GM23338 (cell line): ENCODE measurements at regions not wholly inside any gene's neighbourhood (a gene's known extent, or its start where the extent isn't known, plus 50 kb on each side); places are given as distances from the start of the nearest gene placed in this dataset.
A peak's percentile ranks its signal among the peaks of the same experiment; 100 is the strongest.

ENCODE experiments used
- ATAC-seq: fragments of 200-7000 bp; cut with Tn5 transposase; 3 replicates; pipeline ENCODE4 v1.9.1; 2020
- DNase-seq: peaks from one replicate; pipeline ENCODE4 v3.0.0-alpha.2; 2015; ENCODE audit warnings: low spot score
- H2AFZ ChIP-seq: fragments of 200-600 bp; sonication (generic); 2 replicates; pipeline ENCODE4 v1.8.0; 2016; ENCODE audit warnings: antibody characterized with exemption, mild to moderate bottlenecking, moderate library complexity
- H3F3A ChIP-seq: fragments of 200-600 bp; sonication (generic); replicated peaks from 2 replicates; pipeline ENCODE4 v1.8.0; 2017; ENCODE audit warnings: antibody characterized with exemption, mixed run types, low read depth
- H3K27ac ChIP-seq: fragments of 200-600 bp; sonication (generic); 2 replicates; pipeline ENCODE4 v1.6.1; 2016; ENCODE audit warnings: low read depth
- H3K27me3 ChIP-seq: fragments of 200-600 bp; sonication (generic); 2 replicates; pipeline ENCODE4 v1.8.0; 2016; ENCODE audit warnings: mild to moderate bottlenecking, mixed run types, moderate library complexity; ENCODE audit not compliant: insufficient read depth
- H3K36me3 ChIP-seq: fragments of 200-600 bp; sonication (generic); 2 replicates; pipeline ENCODE4 v1.8.0; 2016; ENCODE audit warnings: mild to moderate bottlenecking; ENCODE audit not compliant: insufficient read depth
- H3K4me1 ChIP-seq: fragments of 200-600 bp; sonication (generic); 2 replicates; pipeline ENCODE4 v1.8.0; 2016; ENCODE audit warnings: mild to moderate bottlenecking, moderate library complexity; ENCODE audit not compliant: insufficient read depth
- H3K4me2 ChIP-seq: fragments of 200-600 bp; sonication (generic); 2 replicates; pipeline ENCODE4 v1.7.1; 2017; ENCODE audit warnings: mixed run types
- H3K4me3 ChIP-seq: fragments of 200-600 bp; sonication (generic); 2 replicates; pipeline ENCODE4 v1.6.1; 2016; ENCODE audit warnings: mixed run types
- H3K79me2 ChIP-seq: fragments of 200-600 bp; sonication (generic); replicated peaks from 2 replicates; pipeline ENCODE4 v1.8.0; 2017; ENCODE audit warnings: mild to moderate bottlenecking; ENCODE audit not compliant: insufficient read depth
- H3K9me2 ChIP-seq: fragments of 200-600 bp; sonication (generic); 2 replicates; pipeline ENCODE4 v1.8.0; 2017; ENCODE audit not compliant: insufficient read depth
- H4K20me1 ChIP-seq: fragments of 200-600 bp; sonication (generic); replicated peaks from 2 replicates; pipeline ENCODE4 v1.8.0; 2017; ENCODE audit warnings: mild to moderate bottlenecking; ENCODE audit not compliant: insufficient read depth
- H3K27ac Mint-ChIP-seq: 2 replicates; pipeline ENCODE4 v1.8.0; 2020; ENCODE audit warnings: inconsistent platforms, mild to moderate bottlenecking, moderate library complexity, mixed read lengths
- H3K27me3 Mint-ChIP-seq: 3 replicates; pipeline ENCODE4 v1.8.0; 2022; ENCODE audit warnings: low read depth, mild to moderate bottlenecking, moderate library complexity, mixed read lengths, inconsistent platforms; ENCODE audit not compliant: insufficient read depth, poor library complexity
- H3K36me3 Mint-ChIP-seq: 3 replicates; pipeline ENCODE4 v1.8.0; 2021; ENCODE audit warnings: low read depth, mild to moderate bottlenecking, inconsistent platforms, moderate library complexity, mixed read lengths
- H3K4me1 Mint-ChIP-seq: 3 replicates; pipeline ENCODE4 v1.8.0; 2020; ENCODE audit warnings: mild to moderate bottlenecking, inconsistent platforms, mixed read lengths
- H3K4me3 Mint-ChIP-seq: 3 replicates; pipeline ENCODE4 v1.8.0; 2021; ENCODE audit warnings: moderate library complexity, mild to moderate bottlenecking, inconsistent platforms, mixed read lengths
- H3K9me3 Mint-ChIP-seq: 3 replicates; pipeline ENCODE4 v1.8.0; 2020; ENCODE audit warnings: moderate library complexity, mild to moderate bottlenecking, inconsistent platforms, mixed read lengths
- CREB1 ChIP-seq: fragments of 250-450 bp; sonication (Bioruptor Pico); IDR thresholded peaks from 2 replicates; pipeline ENCODE4 v1.5.0; 2020; ENCODE audit warnings: low read depth, mild to moderate bottlenecking, moderate library complexity
- EZH2 ChIP-seq: fragments of 200-600 bp; sonication (generic); IDR thresholded peaks from one replicate; pipeline ENCODE4 v1.8.0; 2017; ENCODE audit warnings: antibody characterized with exemption, mild to moderate bottlenecking, low read depth; ENCODE audit not compliant: unreplicated experiment
- EZH2phosphoT487 ChIP-seq: fragments of 200-600 bp; sonication (generic); IDR thresholded peaks from one replicate; pipeline ENCODE4 v1.8.1; 2018; ENCODE audit warnings: antibody characterized with exemption; ENCODE audit not compliant: unreplicated experiment
- JUNB ChIP-seq: IDR thresholded peaks from one replicate; pipeline ENCODE4 v1.6.1; 2016; ENCODE audit warnings: antibody characterized with exemption; ENCODE audit not compliant: unreplicated experiment
- NANOG ChIP-seq: IDR thresholded peaks from 2 replicates; pipeline ENCODE4 v1.6.1; 2016; ENCODE audit warnings: antibody characterized with exemption, borderline replicate concordance
- POLR2AphosphoS5 ChIP-seq: IDR thresholded peaks from 2 replicates; pipeline ENCODE4 v1.6.1; 2016; ENCODE audit warnings: antibody characterized with exemption, low read depth
- ZNF462 ChIP-seq: fragments of 250-450 bp; sonication (Bioruptor Pico); IDR thresholded peaks from 2 replicates; pipeline ENCODE4 v1.5.0; 2020; ENCODE audit warnings: mild to moderate bottlenecking, moderate library complexity
- TF ChIP-seq, protein P1 (sequence below): IDR thresholded peaks from 2 replicates; pipeline ENCODE4 v1.6.1; 2016; ENCODE audit warnings: antibody characterized with exemption
- TF ChIP-seq, protein P2 (sequence below): IDR thresholded peaks from one replicate; pipeline ENCODE4 v1.6.1; 2018; ENCODE audit warnings: antibody characterized with exemption; ENCODE audit not compliant: unreplicated experiment

DNA sequence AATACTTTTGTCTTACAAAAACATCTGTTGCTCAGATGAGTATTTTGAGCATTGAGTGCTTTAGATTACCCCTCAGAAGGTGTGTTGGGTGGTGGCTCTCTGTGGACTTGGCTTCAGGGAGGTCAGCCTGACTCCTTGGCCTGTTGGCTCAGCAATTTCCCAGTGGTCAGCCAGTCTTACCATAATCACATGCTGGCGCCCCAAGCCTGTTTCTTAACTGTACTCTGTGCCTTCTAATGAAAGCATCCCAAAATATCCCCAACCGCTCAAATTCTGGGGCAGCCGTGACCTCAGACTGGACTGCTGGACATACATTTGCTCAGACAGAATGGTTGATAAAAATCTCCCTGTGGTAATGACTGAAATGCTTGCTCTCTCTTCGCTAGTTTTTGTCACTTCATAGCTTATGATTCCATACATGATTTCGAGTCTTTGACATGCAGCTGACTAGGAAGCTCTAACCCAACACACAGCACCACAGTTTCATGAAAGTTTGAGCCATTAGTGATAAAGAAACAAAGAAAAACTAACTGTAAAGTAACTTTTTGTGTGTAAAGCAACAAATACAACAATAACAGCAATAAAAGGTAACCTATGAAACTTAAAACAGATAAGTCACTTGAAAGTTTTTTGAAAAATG lies 562.2 kb upstream of the MEF2C start:
- H3K4me3 ChIP-seq, result no peak overlapping the region
- H3F3A ChIP-seq, result no peaks in the 10 kb centered on the region
- no peaks in the 10 kb centered on the region for H3K79me2 ChIP-seq
- H3K36me3 ChIP-seq, result no peaks in the 10 kb centered on the region
- H3K4me1 Mint-ChIP-seq, result peaks cover 31% of the 10 kb centered on the region
- peak overlapping the region; percentile 2; the same call in 1 of the 2 replicates for H2AFZ ChIP-seq
- ATAC-seq (no peak), DNase-seq (no peak)
- no peaks in the 10 kb centered on the region for H3K27me3 ChIP-seq
- no peaks in the 10 kb centered on the region for H4K20me1 ChIP-seq
- no peaks in the 10 kb centered on the region for H3K27me3 Mint-ChIP-seq
- H3K9me2 ChIP-seq, result no peaks in the 10 kb centered on the region
- H3K9me3 Mint-ChIP-seq, result no peaks in the 10 kb centered on the region
- H3K27ac ChIP-seq, result no peak overlapping the region
- H3K4me2 ChIP-seq, result no peak overlapping the region
- TF ChIP-seq, protein P1, sequence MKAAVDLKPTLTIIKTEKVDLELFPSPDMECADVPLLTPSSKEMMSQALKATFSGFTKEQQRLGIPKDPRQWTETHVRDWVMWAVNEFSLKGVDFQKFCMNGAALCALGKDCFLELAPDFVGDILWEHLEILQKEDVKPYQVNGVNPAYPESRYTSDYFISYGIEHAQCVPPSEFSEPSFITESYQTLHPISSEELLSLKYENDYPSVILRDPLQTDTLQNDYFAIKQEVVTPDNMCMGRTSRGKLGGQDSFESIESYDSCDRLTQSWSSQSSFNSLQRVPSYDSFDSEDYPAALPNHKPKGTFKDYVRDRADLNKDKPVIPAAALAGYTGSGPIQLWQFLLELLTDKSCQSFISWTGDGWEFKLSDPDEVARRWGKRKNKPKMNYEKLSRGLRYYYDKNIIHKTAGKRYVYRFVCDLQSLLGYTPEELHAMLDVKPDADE, result no peak
- TF ChIP-seq ZNF462 (CRISPR knock-in tag) (no peak), CREB1 (CRISPR knock-in tag) (no peak), POLR2AphosphoS5 (no peak)
- H3K36me3 Mint-ChIP-seq, result no peaks in the 10 kb centered on the region
- H3K4me1 ChIP-seq, result peaks cover 23% of the 10 kb centered on the region
- H3K27ac Mint-ChIP-seq, result no peak overlapping the region
- H3K4me3 Mint-ChIP-seq, result no peak overlapping the region

DNA sequence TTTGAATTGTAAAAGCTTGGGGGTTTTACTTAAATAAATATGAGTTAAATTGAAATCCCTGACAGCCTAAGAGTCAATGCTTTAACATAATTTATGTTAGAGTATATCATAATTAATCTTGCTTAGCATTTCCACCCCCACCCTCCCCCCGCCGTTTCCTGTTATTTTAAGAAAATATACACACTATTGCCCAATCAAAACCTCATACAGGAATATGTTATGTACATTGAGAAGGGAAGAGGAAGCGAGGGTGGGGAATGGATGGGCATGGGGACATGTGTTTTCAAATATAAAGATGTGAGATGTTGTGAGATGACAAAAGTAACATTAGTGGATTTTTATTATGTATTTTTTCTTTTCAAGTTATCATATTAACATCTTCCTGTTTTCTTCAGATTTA lies 561.1 kb upstream of the MEF2C start:
- no peak for DNase-seq
- Mint-ChIP-seq H3K9me3 (no peaks in the 10 kb centered on the region), H3K36me3 (no peaks in the 10 kb centered on the region), H3K27ac (no peak overlapping the region), H3K4me1 (peaks cover 26% of the 10 kb centered on the region), H3K4me3 (no peak overlapping the region), H3K27me3 (no peaks in the 10 kb centered on the region)
- Histone ChIP-seq H3F3A (no peaks in the 10 kb centered on the region), H3K4me2 (no peak overlapping the region), H3K4me3 (no peak overlapping the region), H2AFZ (no peak overlapping the region), H3K79me2 (no peaks in the 10 kb centered on the region), H4K20me1 (no peaks in the 10 kb centered on the region), H3K9me2 (no peaks in the 10 kb centered on the region), H3K36me3 (no peaks in the 10 kb centered on the region), H3K27ac (no peak overlapping the region), H3K4me1 (peaks cover 21% of the 10 kb centered on the region), H3K27me3 (no peaks in the 10 kb centered on the region)
- ATAC-seq, result no peak
- TF ChIP-seq EZH2, result no peak
- no peak for TF ChIP-seq NANOG
- no peak for TF ChIP-seq JUNB
- TF ChIP-seq EZH2phosphoT487, result no peak
- no peak for TF ChIP-seq POLR2AphosphoS5
- TF ChIP-seq, protein P2, sequence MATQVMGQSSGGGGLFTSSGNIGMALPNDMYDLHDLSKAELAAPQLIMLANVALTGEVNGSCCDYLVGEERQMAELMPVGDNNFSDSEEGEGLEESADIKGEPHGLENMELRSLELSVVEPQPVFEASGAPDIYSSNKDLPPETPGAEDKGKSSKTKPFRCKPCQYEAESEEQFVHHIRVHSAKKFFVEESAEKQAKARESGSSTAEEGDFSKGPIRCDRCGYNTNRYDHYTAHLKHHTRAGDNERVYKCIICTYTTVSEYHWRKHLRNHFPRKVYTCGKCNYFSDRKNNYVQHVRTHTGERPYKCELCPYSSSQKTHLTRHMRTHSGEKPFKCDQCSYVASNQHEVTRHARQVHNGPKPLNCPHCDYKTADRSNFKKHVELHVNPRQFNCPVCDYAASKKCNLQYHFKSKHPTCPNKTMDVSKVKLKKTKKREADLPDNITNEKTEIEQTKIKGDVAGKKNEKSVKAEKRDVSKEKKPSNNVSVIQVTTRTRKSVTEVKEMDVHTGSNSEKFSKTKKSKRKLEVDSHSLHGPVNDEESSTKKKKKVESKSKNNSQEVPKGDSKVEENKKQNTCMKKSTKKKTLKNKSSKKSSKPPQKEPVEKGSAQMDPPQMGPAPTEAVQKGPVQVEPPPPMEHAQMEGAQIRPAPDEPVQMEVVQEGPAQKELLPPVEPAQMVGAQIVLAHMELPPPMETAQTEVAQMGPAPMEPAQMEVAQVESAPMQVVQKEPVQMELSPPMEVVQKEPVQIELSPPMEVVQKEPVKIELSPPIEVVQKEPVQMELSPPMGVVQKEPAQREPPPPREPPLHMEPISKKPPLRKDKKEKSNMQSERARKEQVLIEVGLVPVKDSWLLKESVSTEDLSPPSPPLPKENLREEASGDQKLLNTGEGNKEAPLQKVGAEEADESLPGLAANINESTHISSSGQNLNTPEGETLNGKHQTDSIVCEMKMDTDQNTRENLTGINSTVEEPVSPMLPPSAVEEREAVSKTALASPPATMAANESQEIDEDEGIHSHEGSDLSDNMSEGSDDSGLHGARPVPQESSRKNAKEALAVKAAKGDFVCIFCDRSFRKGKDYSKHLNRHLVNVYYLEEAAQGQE, result no peak
- no peak for TF ChIP-seq CREB1 (CRISPR knock-in tag)
